ENCODE measurements at regions not wholly inside any gene's neighbourhood (a gene's known extent, or its start where the extent isn't known, plus 50 kb on each side); places are given as distances from the start of the nearest gene placed in this dataset.

DNA sequence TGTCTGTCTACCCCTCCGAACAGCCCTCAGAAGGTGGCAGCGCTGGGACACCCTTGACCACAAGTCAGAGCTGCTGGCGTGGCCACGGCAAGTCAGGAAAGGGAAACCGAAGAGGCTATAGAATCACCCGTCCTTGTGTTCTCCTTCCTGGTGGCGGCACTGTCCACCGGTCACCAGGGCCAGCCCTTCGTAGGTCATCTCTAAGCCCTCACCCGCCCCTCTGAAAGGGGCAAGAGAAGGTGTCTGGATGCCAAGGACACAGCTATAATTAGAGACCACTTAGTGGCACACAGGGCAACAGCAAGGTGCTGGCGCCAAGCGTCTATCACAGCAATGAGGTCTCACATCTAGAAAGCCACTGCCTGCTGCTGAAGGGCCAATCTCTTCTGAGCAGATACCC lies 320.9 kb downstream of the SHANK2 start:
- Mint-ChIP-seq H3K27me3 (peaks cover 32% of the 10 kb centered on the region), H3K4me1 (no peaks in the 10 kb centered on the region), H3K27ac (no peak overlapping the region), H3K9me3 (peaks cover 8% of the 10 kb centered on the region), H3K4me3 (no peak overlapping the region), H3K36me3 (no peaks in the 10 kb centered on the region)
- ATAC-seq, result no peak

DNA sequence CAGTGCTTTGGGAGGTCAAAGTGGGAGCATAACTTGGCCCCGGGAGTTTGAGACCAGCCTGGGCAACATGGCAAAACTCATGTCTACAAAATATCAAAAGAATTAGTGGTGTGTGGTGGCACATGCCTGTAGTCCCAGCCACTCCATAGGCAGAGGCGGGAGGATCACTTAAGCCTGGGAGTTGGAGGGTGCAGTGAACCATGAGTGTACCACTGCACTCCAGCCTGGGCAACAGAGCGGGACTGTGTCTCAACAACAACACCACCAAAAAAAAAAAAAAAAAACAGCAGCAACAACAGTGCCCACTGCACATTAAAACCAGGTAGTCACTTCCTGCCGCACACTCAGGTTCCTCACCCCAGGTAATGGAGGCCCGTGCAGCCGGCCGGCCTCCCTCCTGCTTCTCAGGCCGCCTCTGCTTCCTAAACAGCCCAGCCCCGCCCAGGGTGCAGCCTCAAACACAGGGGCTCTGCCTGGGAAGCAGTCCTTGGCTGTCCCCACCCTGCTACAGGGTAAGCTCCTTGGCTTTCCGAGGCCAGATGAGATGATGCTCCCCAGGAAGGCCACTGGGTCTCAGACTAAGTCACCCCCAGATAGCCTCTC lies 318.3 kb downstream of the SHANK2 start:
- ATAC-seq, result no peak
- Mint-ChIP-seq H3K4me1 (no peaks in the 10 kb centered on the region), H3K9me3 (peaks cover 14% of the 10 kb centered on the region), H3K27me3 (peaks cover 19% of the 10 kb centered on the region), H3K36me3 (no peaks in the 10 kb centered on the region), H3K27ac (no peak overlapping the region), H3K4me3 (no peak overlapping the region)

DNA sequence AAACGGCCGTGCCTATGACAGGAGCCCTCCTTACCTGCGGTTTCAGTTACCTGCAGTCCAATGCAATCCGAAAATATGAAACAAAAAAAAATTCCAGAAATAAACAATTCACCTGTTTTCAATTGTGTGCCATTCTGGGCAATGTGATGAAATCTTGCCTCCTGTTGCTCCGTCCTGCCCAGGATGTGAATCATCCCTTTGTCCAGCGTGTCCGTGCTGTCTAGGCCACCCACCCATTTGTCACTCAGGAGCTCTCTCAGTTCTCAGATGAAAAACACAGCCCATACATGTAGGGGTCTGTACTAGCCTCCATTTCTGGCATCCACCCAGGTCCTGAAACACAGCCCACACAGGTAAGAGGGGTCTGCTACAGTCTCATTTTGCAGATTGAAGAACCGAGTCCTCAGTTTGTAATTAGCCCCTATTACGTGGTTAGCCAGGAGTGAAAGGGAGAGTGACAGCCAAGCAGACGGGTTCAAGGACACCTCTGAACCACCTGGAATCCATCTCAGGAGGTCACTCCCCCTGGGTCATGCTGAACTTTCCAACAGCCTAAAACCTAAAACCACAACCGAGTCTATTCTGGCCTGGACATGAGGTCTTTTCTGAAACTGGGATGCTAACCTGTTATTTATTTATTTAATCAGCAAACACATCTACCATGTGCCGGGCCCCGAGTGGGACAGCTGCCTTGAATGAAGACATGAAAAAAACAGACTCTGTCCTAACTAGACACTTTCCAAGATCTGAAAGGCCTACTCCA lies 317.2 kb downstream of the SHANK2 start:
- no peak overlapping the region for H3K27ac Mint-ChIP-seq
- H3K27me3 Mint-ChIP-seq, result peaks cover 12% of the 10 kb centered on the region
- no peaks in the 10 kb centered on the region for H3K36me3 Mint-ChIP-seq
- no peak overlapping the region for H3K4me3 Mint-ChIP-seq
- peaks cover 10% of the 10 kb centered on the region for H3K9me3 Mint-ChIP-seq
- no peaks in the 10 kb centered on the region for H3K4me1 Mint-ChIP-seq
- ATAC-seq, result no peak

DNA sequence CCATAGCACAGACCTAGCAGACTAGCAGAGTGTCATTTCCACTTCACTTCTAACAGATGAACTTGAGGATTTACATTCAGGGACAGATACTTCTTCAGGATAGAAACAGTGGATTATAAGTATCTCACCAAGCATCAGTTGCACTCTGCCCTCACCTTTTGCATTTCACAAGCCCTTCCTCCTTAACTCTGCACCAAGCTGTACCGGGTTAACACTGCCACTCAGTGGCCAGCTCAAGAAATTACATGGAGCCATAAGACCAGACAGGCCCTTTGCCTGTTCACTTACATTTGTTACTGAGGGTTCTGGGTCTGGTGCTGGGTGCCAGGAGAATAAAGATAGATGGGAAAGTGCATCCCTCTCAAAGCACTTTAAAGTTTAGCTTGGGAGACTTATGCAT lies 309.8 kb downstream of the SHANK2 start:
- no peaks in the 10 kb centered on the region for H3K4me1 Mint-ChIP-seq
- no peak for ATAC-seq
- peaks cover 19% of the 10 kb centered on the region for H3K27me3 Mint-ChIP-seq
- no peaks in the 10 kb centered on the region for H3K36me3 Mint-ChIP-seq
- H3K4me3 Mint-ChIP-seq, result no peak overlapping the region
- no peak overlapping the region for H3K27ac Mint-ChIP-seq
- peaks cover 51% of the 10 kb centered on the region for H3K9me3 Mint-ChIP-seq

DNA sequence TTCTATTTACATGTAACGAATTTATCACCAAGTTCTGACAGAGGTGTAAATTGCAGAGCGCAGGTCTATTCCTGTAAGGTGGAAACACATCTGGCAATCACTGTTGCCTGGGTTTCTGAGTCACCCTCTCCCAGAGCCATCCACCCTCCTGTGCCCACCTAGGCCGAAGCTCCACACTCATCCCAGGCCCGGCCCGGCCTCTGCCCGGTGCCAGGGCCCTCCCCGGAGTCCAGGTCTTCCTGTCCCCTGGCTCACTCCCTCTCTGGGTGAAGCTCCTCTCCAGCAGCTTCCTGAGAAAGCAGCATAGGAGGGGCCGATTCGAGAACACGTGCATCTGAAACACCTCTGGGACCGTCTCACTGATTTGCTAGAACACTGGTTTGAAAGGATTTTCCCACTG lies 308.2 kb downstream of the SHANK2 start:
- Mint-ChIP-seq H3K27ac (no peak overlapping the region), H3K4me1 (no peaks in the 10 kb centered on the region), H3K9me3 (peaks cover 49% of the 10 kb centered on the region), H3K4me3 (no peak overlapping the region), H3K27me3 (peaks cover 29% of the 10 kb centered on the region), H3K36me3 (no peaks in the 10 kb centered on the region)
- no peak for ATAC-seq

DNA sequence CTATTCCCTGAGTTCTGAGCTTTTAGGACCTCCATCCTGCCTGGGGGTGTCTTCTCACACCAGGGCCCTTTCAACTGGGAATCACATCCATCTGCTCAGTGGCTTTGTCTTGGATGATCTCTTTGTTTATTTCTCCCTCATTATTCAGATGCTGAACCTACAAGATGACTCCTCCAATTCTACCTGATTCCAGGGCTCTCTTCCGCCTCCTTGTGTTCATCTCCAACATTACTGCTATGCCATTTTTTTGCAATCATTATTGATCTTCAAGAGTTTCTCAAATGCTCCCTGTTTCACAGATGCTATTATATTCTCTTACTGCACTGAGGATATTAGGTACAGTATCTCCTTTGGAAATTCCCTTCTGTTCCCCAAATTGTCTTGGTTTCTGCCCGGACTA lies 307.7 kb downstream of the SHANK2 start:
- no peaks in the 10 kb centered on the region for H3K36me3 Mint-ChIP-seq
- no peak overlapping the region for H3K4me3 Mint-ChIP-seq
- ATAC-seq, result no peak
- peaks cover 49% of the 10 kb centered on the region for H3K9me3 Mint-ChIP-seq
- no peaks in the 10 kb centered on the region for H3K4me1 Mint-ChIP-seq
- peaks cover 29% of the 10 kb centered on the region for H3K27me3 Mint-ChIP-seq
- no peak overlapping the region for H3K27ac Mint-ChIP-seq

DNA sequence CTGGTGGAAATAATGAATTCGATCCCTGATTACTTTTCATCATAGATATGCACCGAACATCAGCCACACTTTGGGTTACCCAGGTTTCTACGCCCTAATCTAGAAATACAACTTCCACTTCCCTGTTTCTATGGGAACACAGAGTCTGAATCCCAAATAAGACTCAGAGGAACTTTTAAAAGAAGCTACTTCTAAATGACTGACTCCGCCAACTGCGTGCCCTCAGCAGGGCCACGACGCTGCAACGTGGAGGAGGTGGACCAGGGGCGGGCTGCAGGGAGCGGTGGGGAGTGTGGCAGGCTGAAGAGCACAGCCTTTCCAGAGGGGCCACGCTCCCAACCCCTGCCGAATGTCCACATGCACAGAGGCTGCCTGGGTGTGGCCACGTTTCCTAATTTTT lies 304.0 kb downstream of the SHANK2 start:
- Mint-ChIP-seq H3K27ac (no peak overlapping the region), H3K36me3 (no peaks in the 10 kb centered on the region), H3K4me3 (no peak overlapping the region), H3K27me3 (peaks cover 29% of the 10 kb centered on the region), H3K9me3 (peaks cover 29% of the 10 kb centered on the region), H3K4me1 (no peaks in the 10 kb centered on the region)
- ATAC-seq, result no peak

DNA sequence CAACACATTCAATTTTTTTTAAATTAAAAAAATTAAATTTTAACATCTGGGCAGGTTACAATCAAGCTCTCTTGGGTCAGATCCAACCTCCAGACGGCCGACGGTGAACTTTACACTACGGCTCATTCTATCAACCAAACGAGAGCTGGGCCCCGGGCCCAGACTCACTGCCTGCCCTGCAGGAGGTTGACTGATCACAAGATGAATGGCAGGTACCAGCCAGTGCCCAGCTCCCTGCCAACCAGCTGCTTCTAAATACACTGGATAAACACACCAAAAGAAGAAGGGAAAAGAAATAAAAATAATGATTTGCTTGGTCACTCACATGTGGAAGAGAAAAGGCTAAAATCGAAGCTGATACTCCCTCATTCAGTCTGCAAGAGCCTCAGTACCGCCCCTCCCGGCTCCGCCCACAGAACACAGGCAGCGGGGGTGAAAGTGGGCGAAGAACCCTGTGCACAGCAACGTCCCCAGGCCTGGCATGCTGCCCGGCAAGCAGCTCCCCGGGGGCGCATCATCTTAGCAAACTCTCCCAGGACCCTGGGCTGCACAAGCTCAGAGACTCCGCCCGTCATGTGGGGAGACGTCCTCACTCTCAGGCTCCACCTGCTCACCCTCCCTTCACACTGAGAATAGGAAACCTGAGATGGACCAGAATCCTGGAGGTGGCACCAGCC lies 303.4 kb downstream of the SHANK2 start:
- H3K4me1 Mint-ChIP-seq, result no peaks in the 10 kb centered on the region
- H3K27ac Mint-ChIP-seq, result no peak overlapping the region
- H3K27me3 Mint-ChIP-seq, result peaks cover 35% of the 10 kb centered on the region
- H3K9me3 Mint-ChIP-seq, result peaks cover 28% of the 10 kb centered on the region
- ATAC-seq, result no peak
- H3K4me3 Mint-ChIP-seq, result no peak overlapping the region
- H3K36me3 Mint-ChIP-seq, result no peaks in the 10 kb centered on the region

DNA sequence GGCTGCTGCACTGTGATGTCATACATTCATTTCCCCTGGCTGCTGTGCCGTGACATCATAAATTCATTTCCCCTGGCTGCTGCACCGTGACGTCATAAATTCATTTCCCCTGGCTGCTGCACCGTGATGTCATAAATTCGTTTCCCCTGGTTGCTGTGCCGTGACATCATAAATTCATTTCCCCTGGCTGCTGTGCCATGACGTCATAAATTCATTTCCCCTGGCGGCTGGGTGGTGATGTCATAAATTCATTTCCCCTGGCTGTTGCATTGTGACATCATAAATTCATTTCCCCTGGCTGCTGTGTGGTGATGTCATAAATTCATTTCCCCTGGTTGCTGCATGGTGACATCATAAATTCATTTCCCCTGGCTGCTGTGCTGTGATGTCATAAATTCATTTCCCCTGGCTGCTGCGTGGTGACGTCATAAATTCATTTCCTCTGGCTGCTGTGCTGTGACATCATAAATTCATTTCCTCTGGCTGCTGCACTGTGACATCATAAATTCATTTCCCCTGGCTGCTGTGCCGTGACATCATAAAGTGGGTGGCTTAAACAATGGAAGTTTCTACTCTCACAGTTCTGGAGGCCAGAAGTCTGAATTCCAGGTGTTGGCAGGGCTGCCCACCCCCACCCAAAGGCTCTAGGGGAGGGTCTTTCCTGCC lies 301.1 kb downstream of the SHANK2 start:
- Mint-ChIP-seq H3K27me3 (peaks cover 30% of the 10 kb centered on the region), H3K27ac (no peak overlapping the region), H3K4me1 (no peaks in the 10 kb centered on the region), H3K36me3 (no peaks in the 10 kb centered on the region), H3K9me3 (peaks cover 16% of the 10 kb centered on the region), H3K4me3 (no peak overlapping the region)
- ATAC-seq, result no peak

DNA sequence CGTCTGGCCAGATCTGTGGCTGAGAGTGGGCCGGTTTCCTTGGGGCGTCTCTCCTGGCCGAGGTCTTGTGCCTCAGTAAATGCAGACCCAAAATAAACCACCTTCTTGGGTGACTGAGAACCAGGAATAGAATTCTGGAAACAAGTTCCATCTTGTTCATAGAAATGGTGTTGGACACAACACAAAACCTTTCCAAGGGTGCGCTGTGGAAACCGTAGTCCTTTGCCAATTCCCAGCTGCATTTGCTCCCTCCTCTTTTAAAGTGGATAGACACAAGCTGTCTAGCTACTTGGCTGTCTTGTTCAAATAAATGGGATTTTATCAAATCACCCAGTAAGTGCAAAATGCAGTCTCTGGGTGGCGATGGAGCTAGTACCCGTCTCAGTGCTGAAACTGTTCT lies 300.2 kb downstream of the SHANK2 start:
- no peak overlapping the region for H3K4me3 Mint-ChIP-seq
- H3K36me3 Mint-ChIP-seq, result no peaks in the 10 kb centered on the region
- no peaks in the 10 kb centered on the region for H3K4me1 Mint-ChIP-seq
- H3K27me3 Mint-ChIP-seq, result peaks cover 20% of the 10 kb centered on the region
- peaks cover 8% of the 10 kb centered on the region for H3K9me3 Mint-ChIP-seq
- no peak overlapping the region for H3K27ac Mint-ChIP-seq
- ATAC-seq, result no peak

DNA sequence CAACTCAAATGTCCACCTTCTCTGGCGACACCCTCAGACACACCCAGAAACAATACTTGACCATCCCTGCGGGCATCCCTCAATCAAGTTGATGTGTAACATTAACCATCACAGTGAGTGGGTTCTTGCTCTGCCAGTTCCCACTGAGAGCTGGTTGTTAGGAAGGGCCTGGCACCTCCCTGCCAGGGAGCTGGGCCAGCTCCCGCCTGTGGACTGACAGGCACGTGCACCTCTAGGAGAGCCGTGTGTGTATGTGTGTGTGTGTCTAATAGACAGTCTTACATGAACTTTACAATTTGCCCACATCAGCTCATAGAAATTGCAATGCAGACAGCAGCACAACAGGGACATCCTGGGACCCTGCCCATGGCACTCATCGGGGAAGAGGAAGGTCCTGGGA lies 298.7 kb downstream of the SHANK2 start:
- no peak overlapping the region for H3K27ac Mint-ChIP-seq

DNA sequence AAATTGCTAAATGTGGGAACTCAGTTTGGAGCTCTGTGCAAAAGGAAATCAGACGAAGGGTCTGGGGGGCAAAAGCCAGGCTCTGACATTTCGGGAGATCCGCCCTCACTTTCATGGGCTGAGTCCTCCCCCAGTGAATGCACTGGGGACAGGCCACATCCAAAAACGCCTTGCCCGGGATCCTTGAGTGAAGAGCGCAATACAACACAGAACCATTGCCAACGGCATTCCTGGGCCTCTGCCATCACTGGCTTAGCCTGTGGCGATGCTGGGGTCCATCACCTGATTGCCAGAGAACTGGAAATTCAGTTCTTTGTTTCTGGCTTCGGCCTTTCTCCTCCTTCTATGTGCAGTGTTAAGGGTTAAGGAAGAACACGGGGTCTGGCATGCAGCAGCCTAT lies 297.9 kb downstream of the SHANK2 start:
- Mint-ChIP-seq H3K27ac (no peak overlapping the region), H3K9me3 (peaks cover 5% of the 10 kb centered on the region), H3K4me3 (no peak overlapping the region), H3K27me3 (peaks cover 9% of the 10 kb centered on the region), H3K36me3 (no peaks in the 10 kb centered on the region), H3K4me1 (no peaks in the 10 kb centered on the region)
- ATAC-seq, result no peak

More for the DNA sequence above, 298.7 kb downstream of the SHANK2 start:
- no peaks in the 10 kb centered on the region for H3K36me3 Mint-ChIP-seq
- peaks cover 9% of the 10 kb centered on the region for H3K27me3 Mint-ChIP-seq
- no peak for ATAC-seq
- no peak overlapping the region for H3K4me3 Mint-ChIP-seq
- H3K9me3 Mint-ChIP-seq, result peaks cover 5% of the 10 kb centered on the region
- no peaks in the 10 kb centered on the region for H3K4me1 Mint-ChIP-seq

Measured in stimulated activated memory B cell treated with anti-CD40 and anti-IgM and Interleukin-4, amounts not matched to agents 10 μg/mL and 1 μg/mL and 100 μg/mL, for 72 hours (primary cell).